ENCODE measurements at regions not wholly inside any gene's neighbourhood (a gene's known extent, or its start where the extent isn't known, plus 50 kb on each side); places are given as distances from the start of the nearest gene placed in this dataset.
"Not testable (repeated sequence)": the region's sequence is repeated elsewhere in the genome, so short reads cannot be mapped to it uniquely, and the experiment has no call there.

DNA sequence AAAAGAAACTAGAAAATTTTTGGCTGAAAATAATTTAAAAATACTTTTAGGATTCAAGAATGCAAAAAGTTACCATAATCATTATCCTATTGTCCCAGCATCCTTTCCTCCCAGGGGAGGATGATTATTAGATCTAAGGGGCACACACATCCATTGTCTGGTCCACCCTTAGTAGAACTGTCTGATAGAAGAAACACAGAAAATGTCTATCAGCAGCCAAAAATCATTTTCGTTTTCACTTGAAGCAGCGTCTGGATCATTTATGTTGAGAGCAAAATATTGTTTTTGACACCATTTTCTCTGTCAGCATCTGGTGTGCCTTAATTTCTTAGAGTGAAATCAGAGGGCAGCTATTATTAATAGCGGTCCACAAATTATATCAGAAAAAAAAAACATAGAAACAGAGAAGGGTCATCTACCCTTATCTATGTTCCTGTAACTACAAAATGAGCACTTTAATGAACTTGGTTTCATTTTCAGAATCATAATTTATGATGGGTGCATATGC, 446.3 kb downstream of the TRAM1L1 start:
- no peak for DNase-seq

- DNase-seq: no peak
These were observed 446.8 kb downstream of the TRAM1L1 start for GRCh38 chr4:116638592-116638991.

DNA sequence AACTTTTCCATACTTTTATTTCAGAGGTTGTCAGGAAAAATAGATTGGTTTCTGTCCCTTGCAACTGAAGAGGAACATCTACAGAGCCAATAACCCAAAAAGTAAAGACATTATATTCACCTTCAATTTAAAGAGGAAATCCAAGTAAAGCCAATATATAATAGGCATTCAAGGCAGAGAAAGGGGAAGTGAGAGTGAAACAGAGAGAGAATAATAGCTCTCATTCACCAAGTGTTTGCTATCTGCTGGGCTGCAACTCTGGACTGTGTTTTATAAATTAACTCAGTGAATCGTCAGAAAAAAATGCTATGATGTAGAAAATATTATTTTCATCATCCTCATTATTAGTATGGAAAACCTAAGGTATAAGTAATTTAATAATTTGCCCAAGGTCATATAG, 448.5 kb downstream of the TRAM1L1 start:
- no peak for DNase-seq

GRCh38 chr4:116632269-116632668, 453.1 kb downstream of the TRAM1L1 start:
- no peak for DNase-seq

GRCh38 chr4:116628598-116628997, 456.8 kb downstream of the TRAM1L1 start:
- no peak for DNase-seq

GRCh38 chr4:116627545-116627944, 457.8 kb downstream of the TRAM1L1 start:
- DNase-seq: no peak

DNA sequence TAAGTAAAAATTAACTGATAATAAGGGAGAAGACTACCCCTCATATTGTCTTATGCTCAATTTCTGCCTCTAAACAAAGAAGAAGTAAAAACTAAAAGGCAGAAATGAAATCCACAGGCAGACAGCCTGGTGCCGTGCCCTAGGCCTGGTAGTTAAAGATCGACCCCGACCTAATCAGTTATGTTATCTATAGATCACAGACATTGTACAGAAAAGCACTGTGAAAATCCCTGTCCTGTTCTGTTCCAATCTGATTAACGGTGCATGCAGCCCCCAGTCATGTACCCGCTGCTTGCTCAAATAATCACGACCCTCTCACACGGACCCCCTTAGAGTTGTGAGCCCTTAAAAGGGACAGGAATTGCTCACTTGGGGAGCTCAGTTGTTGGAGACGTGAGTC, 465.9 kb downstream of the TRAM1L1 start:
- not testable (repeated sequence) for DNase-seq

GRCh38 chr4:116618638-116619037, 466.7 kb downstream of the TRAM1L1 start:
- DNase-seq: no peak

- DNase-seq: no peak
These were observed 482.3 kb downstream of the TRAM1L1 start for GRCh38 chr4:116603096-116603495.

- no peak for DNase-seq
These were observed 485.5 kb downstream of the TRAM1L1 start for GRCh38 chr4:116599859-116600258.

GRCh38 chr4:116598980-116599789, 486.2 kb downstream of the TRAM1L1 start:
- no peak for DNase-seq

GRCh38 chr4:116598155-116598979, 487.0 kb downstream of the TRAM1L1 start:
- no peak for DNase-seq

DNA sequence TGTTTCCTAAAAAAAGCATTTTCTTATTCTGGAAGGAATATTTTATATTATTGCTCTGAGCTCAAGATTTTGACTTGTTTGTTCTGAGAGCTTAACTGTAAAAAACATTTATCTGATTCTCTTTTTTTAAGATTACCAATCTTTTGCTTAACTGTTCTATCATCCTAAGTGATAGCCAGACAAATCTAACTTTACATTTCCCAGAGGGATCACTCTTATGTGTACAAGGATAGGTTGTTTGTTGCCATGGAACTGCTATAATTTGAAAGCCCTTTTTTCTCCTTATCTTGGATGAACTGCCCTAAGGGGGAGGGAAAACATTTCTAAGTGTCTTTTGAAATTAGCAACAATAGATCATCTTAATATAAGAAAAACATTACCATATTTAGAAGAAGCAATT, 494.7 kb downstream of the TRAM1L1 start:
- no peak for DNase-seq

DNA sequence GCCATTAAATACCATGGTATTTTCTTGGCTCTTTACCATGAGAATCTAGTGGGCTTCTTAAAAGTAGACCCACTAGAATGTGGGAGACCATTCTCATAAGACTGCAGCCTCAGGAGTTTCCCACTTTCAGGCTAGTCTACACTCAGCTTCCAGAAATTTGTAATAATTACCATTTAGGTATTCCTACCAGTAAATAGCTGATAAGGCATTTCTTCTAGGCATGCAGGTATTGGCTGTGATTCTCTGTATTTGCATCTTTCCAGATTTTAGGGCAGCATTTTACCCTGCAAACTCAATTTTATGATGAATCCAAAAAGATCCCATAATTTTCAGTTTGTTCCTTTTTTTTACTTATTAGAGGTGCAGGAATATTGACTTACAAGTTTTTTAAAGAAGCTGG, 496.6 kb downstream of the TRAM1L1 start:
- DNase-seq: no peak

GRCh38 chr4:116585246-116585645, 500.1 kb downstream of the TRAM1L1 start:
- DNase-seq: no peak

GRCh38 chr4:116577321-116577720, 508.1 kb downstream of the TRAM1L1 start:
- no peak for DNase-seq

GRCh38 chr4:116573540-116573939, 511.8 kb downstream of the TRAM1L1 start:
- DNase-seq: no peak

DNA sequence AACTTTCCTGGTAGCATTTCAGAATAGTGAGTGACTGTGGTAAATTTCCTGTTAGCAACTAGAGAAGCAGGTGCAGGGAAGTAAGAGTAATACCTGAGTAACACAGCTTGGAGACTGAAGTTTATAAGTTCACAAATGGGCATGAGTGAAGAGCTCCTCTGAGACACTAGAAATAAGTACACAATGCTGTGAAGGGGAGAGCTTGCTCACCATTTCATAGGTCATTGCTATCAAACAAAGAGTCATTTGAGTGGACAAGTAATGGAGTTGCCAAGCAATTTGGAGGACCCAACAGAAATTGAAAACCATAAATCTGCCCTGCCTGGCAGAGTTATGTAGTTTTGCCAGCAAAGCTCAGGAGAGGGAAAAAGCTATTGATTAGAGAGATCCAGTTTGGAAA, 523.6 kb downstream of the TRAM1L1 start:
- DNase-seq: no peak

GRCh38 chr4:116551806-116552205, 533.6 kb downstream of the TRAM1L1 start:
- no peak for DNase-seq

DNA sequence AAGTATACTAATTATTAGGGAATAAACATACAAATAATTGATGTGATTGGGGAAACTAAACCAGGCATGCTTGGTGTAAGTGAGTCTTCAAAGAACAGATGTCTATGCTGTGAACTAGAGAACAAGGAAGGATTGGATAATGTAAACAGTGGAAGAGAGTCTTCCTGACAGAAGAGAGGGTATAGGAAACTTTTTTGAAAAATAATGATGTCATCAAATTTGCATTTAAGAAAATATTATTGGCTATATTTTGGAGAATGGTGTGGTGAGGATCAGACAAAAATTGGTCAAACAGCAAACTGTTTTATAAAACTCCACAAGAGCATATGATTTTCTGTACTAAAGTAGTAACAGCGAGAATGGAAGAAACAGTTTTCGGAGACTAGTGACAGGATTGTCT, 537.7 kb downstream of the TRAM1L1 start:
- DNase-seq: no peak

- no peak for DNase-seq
These were observed 538.6 kb downstream of the TRAM1L1 start for GRCh38 chr4:116546759-116547158.

DNA sequence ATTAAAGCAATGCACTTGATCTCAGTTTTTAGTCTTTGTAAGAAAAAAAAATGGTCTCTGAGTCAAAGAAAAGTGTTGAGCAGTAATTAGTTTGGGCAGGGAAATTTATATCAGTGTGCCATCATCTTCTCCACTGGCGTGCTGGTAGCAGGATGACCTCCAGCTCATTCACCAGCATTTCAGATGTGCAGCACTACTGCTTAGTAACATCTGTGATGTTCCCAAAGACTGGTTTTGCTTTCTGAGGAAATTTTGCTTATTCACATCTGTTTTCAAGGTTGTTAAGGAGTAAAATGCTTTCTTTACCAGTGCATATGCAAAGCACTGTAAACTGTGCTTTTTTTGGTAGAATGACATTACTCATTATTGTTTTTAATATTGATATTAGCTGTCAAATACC, 540.4 kb downstream of the TRAM1L1 start:
- no peak for DNase-seq

GRCh38 chr4:116539744-116540143, 545.6 kb downstream of the TRAM1L1 start:
- no peak for DNase-seq

DNA sequence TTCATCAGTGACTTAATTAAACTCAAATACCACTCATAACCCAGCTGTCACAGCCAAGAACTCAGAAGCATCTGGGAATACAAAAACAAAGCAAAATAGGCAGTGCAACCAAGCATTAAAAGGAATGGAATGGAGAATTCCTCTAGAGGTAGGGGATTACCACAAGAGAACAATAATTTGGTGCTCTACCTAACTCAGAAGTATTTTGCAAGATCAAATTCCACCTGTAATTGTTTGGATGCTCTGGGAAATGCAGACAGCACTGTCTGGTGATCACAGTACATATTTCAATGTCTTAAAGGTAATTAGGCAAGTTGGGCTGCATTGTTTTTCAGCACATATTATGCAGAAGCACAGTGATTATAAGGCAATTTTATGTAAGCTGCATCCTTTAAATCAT, 547.5 kb downstream of the TRAM1L1 start:
- no peak for DNase-seq

Measured in AML-193 (cell line).